GM23338 (cell line): ENCODE measurements at regions not wholly inside any gene's neighbourhood (a gene's known extent, or its start where the extent isn't known, plus 50 kb on each side); places are given as distances from the start of the nearest gene placed in this dataset.

Experiments
- CREB1 ChIP-seq: fragments of 250-450 bp; sonication (Bioruptor Pico); IDR thresholded peaks from 2 replicates; pipeline ENCODE4 v1.5.0; 2020; ENCODE audit warnings: low read depth, mild to moderate bottlenecking, moderate library complexity
- ETS1 ChIP-seq: IDR thresholded peaks from 2 replicates; pipeline ENCODE4 v1.6.1; 2016; ENCODE audit warnings: antibody characterized with exemption
- EZH2 ChIP-seq: fragments of 200-600 bp; sonication (generic); IDR thresholded peaks from one replicate; pipeline ENCODE4 v1.8.0; 2017; ENCODE audit warnings: antibody characterized with exemption, mild to moderate bottlenecking, low read depth; ENCODE audit not compliant: unreplicated experiment
- EZH2phosphoT487 ChIP-seq: fragments of 200-600 bp; sonication (generic); IDR thresholded peaks from one replicate; pipeline ENCODE4 v1.8.1; 2018; ENCODE audit warnings: antibody characterized with exemption; ENCODE audit not compliant: unreplicated experiment
- JUNB ChIP-seq: IDR thresholded peaks from one replicate; pipeline ENCODE4 v1.6.1; 2016; ENCODE audit warnings: antibody characterized with exemption; ENCODE audit not compliant: unreplicated experiment
- NANOG ChIP-seq: IDR thresholded peaks from 2 replicates; pipeline ENCODE4 v1.6.1; 2016; ENCODE audit warnings: antibody characterized with exemption, borderline replicate concordance
- POLR2AphosphoS5 ChIP-seq: IDR thresholded peaks from 2 replicates; pipeline ENCODE4 v1.6.1; 2016; ENCODE audit warnings: antibody characterized with exemption, low read depth
- STAT1 ChIP-seq: IDR thresholded peaks from one replicate; pipeline ENCODE4 v1.6.1; 2016; ENCODE audit warnings: antibody characterized with exemption; ENCODE audit not compliant: unreplicated experiment
- ZNF114 ChIP-seq: fragments of 250-450 bp; sonication (Bioruptor Pico); IDR thresholded peaks from 2 replicates; pipeline ENCODE4 v1.5.0; 2020; ENCODE audit warnings: mild to moderate bottlenecking, moderate library complexity
- ZNF331 ChIP-seq: fragments of 250-450 bp; sonication (Bioruptor Pico); IDR thresholded peaks from 2 replicates; pipeline ENCODE4 v1.5.0; 2020; ENCODE audit warnings: low read depth, mild to moderate bottlenecking, moderate library complexity
- ZNF462 ChIP-seq: fragments of 250-450 bp; sonication (Bioruptor Pico); IDR thresholded peaks from 2 replicates; pipeline ENCODE4 v1.5.0; 2020; ENCODE audit warnings: mild to moderate bottlenecking, moderate library complexity
- TF ChIP-seq, protein P1 (sequence below): IDR thresholded peaks from one replicate; pipeline ENCODE4 v1.6.1; 2018; ENCODE audit warnings: antibody characterized with exemption; ENCODE audit not compliant: unreplicated experiment
- TF ChIP-seq, protein P2 (sequence below), 2 experiments: fragments of 200-600 bp in 1 of 2; sonication (generic) in 1 of 2; conservative IDR thresholded peaks; 2 replicates each; pipeline versions ENCODE4 v1.5.1 to v1.6.1; 2016 to 2017; ENCODE audit warnings: antibody characterized with exemption in 2 of 2, low read depth in 2 of 2, mild to moderate bottlenecking in 2 of 2, moderate library complexity in 1 of 2

GRCh38 chr18:78701771-78702396, 277.7 kb upstream of the SALL3 start:
- TF ChIP-seq, protein P1, sequence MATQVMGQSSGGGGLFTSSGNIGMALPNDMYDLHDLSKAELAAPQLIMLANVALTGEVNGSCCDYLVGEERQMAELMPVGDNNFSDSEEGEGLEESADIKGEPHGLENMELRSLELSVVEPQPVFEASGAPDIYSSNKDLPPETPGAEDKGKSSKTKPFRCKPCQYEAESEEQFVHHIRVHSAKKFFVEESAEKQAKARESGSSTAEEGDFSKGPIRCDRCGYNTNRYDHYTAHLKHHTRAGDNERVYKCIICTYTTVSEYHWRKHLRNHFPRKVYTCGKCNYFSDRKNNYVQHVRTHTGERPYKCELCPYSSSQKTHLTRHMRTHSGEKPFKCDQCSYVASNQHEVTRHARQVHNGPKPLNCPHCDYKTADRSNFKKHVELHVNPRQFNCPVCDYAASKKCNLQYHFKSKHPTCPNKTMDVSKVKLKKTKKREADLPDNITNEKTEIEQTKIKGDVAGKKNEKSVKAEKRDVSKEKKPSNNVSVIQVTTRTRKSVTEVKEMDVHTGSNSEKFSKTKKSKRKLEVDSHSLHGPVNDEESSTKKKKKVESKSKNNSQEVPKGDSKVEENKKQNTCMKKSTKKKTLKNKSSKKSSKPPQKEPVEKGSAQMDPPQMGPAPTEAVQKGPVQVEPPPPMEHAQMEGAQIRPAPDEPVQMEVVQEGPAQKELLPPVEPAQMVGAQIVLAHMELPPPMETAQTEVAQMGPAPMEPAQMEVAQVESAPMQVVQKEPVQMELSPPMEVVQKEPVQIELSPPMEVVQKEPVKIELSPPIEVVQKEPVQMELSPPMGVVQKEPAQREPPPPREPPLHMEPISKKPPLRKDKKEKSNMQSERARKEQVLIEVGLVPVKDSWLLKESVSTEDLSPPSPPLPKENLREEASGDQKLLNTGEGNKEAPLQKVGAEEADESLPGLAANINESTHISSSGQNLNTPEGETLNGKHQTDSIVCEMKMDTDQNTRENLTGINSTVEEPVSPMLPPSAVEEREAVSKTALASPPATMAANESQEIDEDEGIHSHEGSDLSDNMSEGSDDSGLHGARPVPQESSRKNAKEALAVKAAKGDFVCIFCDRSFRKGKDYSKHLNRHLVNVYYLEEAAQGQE: no peak
- no peak for TF ChIP-seq POLR2AphosphoS5
- TF ChIP-seq, protein P2, sequence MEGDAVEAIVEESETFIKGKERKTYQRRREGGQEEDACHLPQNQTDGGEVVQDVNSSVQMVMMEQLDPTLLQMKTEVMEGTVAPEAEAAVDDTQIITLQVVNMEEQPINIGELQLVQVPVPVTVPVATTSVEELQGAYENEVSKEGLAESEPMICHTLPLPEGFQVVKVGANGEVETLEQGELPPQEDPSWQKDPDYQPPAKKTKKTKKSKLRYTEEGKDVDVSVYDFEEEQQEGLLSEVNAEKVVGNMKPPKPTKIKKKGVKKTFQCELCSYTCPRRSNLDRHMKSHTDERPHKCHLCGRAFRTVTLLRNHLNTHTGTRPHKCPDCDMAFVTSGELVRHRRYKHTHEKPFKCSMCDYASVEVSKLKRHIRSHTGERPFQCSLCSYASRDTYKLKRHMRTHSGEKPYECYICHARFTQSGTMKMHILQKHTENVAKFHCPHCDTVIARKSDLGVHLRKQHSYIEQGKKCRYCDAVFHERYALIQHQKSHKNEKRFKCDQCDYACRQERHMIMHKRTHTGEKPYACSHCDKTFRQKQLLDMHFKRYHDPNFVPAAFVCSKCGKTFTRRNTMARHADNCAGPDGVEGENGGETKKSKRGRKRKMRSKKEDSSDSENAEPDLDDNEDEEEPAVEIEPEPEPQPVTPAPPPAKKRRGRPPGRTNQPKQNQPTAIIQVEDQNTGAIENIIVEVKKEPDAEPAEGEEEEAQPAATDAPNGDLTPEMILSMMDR (conservative IDR thresholded peaks at IDR 0.05; ENCODE audit: low read depth in 2 of 2): no peak
- no peak for TF ChIP-seq EZH2
- TF ChIP-seq EZH2phosphoT487: no peak
- TF ChIP-seq ETS1: no peak
- TF ChIP-seq ZNF462 (CRISPR knock-in tag): no peak
- no peak for TF ChIP-seq CREB1 (CRISPR knock-in tag)
- no peak for TF ChIP-seq NANOG
- no peak for TF ChIP-seq JUNB
- TF ChIP-seq STAT1: no peak
- no peak for TF ChIP-seq ZNF331 (CRISPR knock-in tag)
- TF ChIP-seq ZNF114 (CRISPR knock-in tag): no peak
